HL-60 (cell line): ENCODE measurements at regions not wholly inside any gene's neighbourhood (a gene's known extent, or its start where the extent isn't known, plus 50 kb on each side); places are given as distances from the start of the nearest gene placed in this dataset.
A peak's percentile ranks its signal among the peaks of the same experiment; 100 is the strongest.
"Not testable (repeated sequence)": the region's sequence is repeated elsewhere in the genome, so short reads cannot be mapped to it uniquely, and the experiment has no call there.

Source experiments
- DNase-seq, 2 experiments: peaks; one replicate each; pipeline ENCODE4 v3.0.0-alpha.2; 2010 to 2020; ENCODE audit warnings: low read depth in 1 of 2, low spot score in 1 of 2
- H3K27ac ChIP-seq: fragments of 250-450 bp; sonication (Bioruptor Pico); replicated peaks from 2 replicates; pipeline ENCODE4 v1.5.1; 2020; ENCODE audit warnings: mild to moderate bottlenecking, moderate library complexity
- H3K27me3 ChIP-seq: fragments of 250-450 bp; sonication (Bioruptor Pico); 2 replicates; pipeline ENCODE4 v1.5.1; 2021; ENCODE audit warnings: mild to moderate bottlenecking, moderate library complexity; ENCODE audit not compliant: insufficient read depth, poor library complexity, severe bottlenecking
- H3K4me3 ChIP-seq: replicated peaks from 2 replicates; pipeline ENCODE4 v1.5.1; 2011; ENCODE audit warnings: mild to moderate bottlenecking, control low read depth, low read length; ENCODE audit not compliant: insufficient read depth
- GABPA ChIP-seq: IDR thresholded peaks from 2 replicates; pipeline ENCODE4 v1.6.1; 2012; ENCODE audit warnings: low read depth
- POLR2AphosphoS5 ChIP-seq: IDR thresholded peaks from 2 replicates; pipeline ENCODE4 v1.6.1; 2012; ENCODE audit warnings: low read depth
- SPI1 ChIP-seq: IDR thresholded peaks from 2 replicates; pipeline ENCODE4 v1.6.1; 2012; ENCODE audit warnings: low read depth, mild to moderate bottlenecking, borderline replicate concordance
- TF ChIP-seq, protein P1 (sequence below): IDR thresholded peaks from one replicate; pipeline ENCODE4 v1.5.1; 2011; ENCODE audit warnings: low read length, control low read depth, inconsistent platforms; ENCODE audit not compliant: insufficient read depth
- TF ChIP-seq, protein P2 (sequence below): IDR thresholded peaks from 2 replicates; pipeline ENCODE4 v1.6.1; 2012; ENCODE audit warnings: low read depth; ENCODE audit not compliant: insufficient replicate concordance

DNA sequence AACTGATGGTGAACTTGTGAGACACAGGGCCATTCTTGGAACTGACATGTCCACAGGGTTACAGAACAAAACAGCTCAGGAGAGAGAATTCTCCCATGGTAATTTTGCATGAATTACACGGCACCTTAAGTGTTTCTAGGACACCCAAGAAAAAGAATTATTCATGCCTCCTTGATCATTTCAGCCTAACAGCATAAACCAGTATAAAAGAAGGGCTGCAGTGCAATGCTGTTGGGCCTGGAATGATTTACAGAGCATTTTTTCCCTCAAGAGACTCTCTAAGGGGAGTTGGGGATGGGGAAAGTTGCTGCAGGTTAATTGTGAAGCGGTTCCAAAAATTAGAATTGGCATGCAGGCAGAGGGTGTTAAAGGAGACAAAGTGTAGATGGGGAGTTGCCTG, 136.4 kb upstream of the FBXL7 start:
- Histone ChIP-seq H3K27ac (no peak overlapping the region), H3K4me3 (no peak overlapping the region), H3K27me3 (no peaks in the 10 kb centered on the region)
- no peak for DNase-seq
- TF ChIP-seq, protein P1, sequence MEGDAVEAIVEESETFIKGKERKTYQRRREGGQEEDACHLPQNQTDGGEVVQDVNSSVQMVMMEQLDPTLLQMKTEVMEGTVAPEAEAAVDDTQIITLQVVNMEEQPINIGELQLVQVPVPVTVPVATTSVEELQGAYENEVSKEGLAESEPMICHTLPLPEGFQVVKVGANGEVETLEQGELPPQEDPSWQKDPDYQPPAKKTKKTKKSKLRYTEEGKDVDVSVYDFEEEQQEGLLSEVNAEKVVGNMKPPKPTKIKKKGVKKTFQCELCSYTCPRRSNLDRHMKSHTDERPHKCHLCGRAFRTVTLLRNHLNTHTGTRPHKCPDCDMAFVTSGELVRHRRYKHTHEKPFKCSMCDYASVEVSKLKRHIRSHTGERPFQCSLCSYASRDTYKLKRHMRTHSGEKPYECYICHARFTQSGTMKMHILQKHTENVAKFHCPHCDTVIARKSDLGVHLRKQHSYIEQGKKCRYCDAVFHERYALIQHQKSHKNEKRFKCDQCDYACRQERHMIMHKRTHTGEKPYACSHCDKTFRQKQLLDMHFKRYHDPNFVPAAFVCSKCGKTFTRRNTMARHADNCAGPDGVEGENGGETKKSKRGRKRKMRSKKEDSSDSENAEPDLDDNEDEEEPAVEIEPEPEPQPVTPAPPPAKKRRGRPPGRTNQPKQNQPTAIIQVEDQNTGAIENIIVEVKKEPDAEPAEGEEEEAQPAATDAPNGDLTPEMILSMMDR, result no peak
- TF ChIP-seq POLR2AphosphoS5 (no peak), SPI1 (no peak), GABPA (no peak)
- TF ChIP-seq, protein P2, sequence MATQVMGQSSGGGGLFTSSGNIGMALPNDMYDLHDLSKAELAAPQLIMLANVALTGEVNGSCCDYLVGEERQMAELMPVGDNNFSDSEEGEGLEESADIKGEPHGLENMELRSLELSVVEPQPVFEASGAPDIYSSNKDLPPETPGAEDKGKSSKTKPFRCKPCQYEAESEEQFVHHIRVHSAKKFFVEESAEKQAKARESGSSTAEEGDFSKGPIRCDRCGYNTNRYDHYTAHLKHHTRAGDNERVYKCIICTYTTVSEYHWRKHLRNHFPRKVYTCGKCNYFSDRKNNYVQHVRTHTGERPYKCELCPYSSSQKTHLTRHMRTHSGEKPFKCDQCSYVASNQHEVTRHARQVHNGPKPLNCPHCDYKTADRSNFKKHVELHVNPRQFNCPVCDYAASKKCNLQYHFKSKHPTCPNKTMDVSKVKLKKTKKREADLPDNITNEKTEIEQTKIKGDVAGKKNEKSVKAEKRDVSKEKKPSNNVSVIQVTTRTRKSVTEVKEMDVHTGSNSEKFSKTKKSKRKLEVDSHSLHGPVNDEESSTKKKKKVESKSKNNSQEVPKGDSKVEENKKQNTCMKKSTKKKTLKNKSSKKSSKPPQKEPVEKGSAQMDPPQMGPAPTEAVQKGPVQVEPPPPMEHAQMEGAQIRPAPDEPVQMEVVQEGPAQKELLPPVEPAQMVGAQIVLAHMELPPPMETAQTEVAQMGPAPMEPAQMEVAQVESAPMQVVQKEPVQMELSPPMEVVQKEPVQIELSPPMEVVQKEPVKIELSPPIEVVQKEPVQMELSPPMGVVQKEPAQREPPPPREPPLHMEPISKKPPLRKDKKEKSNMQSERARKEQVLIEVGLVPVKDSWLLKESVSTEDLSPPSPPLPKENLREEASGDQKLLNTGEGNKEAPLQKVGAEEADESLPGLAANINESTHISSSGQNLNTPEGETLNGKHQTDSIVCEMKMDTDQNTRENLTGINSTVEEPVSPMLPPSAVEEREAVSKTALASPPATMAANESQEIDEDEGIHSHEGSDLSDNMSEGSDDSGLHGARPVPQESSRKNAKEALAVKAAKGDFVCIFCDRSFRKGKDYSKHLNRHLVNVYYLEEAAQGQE, result no peak

DNA sequence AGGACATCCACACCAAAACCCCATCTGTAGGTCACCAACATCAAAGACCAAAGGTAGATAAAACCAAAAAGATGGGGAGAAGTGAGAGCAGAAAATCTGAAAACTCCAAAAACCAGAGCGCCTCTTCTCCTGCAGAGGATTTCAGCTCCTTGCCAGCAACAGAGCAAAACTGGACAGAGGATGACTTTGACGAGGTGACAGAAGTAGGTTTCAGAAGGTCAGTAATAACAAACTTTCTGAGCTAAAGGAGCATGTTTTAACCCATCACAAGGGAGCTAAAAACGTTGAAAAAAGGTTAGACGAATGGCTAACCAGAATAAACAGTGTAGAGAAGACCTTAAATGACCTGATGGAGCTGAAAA, 142.9 kb upstream of the FBXL7 start:
- H3K27me3 ChIP-seq, DNase-seq, H3K4me3 ChIP-seq, H3K27ac ChIP-seq: not testable (repeated sequence)

DNA sequence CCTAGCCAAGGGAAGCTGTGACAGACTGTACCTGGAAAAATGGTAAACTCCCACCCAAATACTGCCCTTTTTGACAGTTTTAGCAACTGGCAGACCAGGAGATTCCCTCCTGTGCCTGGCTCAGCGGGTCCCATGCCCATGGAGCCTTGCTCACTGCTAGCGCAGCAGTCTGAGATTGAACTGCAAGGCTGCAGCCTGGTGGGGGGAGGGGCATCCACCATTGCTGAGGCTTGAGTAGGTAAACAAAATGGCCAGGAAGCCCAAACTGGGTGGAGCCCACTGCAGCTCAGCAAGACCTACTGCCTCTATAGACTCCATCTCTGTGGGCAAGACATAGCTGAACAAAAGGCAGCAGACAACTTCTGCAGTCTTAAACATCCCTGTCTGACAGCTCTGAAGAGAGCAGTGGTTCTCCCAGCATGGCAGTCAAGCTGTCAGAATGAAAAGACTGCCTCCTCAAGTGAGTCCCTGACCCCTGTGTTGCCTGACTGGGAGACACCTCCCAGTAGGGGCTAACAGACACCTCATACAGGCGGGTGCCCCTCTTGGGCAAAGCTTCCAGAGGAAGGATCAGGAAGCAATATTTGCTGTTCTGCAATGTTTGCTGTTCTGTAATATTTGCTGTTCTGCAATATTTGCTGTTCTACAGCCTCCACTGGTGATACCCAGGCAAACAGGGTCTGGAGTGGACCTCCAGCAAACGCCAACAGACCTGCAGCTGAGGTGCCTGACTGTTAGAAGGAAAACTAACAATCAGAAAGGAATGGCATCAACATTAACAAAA, 143.5 kb upstream of the FBXL7 start:
- H3K27ac ChIP-seq, result not testable (repeated sequence)

DNA sequence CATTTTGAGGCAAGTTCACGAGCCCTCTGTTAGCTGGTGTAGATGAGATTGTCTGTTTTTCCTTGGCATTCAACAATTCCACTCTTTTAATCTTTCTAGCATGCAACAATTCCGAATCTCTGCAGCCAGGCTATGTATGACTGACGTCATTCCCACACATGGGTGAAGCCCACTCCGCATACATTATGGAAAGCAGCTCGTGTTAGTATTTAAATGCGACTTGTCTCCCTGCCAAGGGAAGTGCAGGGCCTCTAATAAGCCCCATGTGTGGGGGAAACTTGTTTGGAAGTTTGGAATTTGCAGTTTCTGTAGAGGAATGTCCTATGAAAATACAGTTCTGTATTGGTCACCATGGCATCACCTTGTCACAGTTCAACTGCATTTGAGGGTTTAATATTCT, 146.0 kb upstream of the FBXL7 start:
- no peak for DNase-seq
- H3K4me3 ChIP-seq, result no peak overlapping the region
- TF ChIP-seq, protein P2, result no peak
- no peaks in the 10 kb centered on the region for H3K27me3 ChIP-seq
- no peak overlapping the region for H3K27ac ChIP-seq

More for the DNA sequence above, 143.5 kb upstream of the FBXL7 start:
- H3K27me3 ChIP-seq, DNase-seq, H3K4me3 ChIP-seq: not testable (repeated sequence)

DNA sequence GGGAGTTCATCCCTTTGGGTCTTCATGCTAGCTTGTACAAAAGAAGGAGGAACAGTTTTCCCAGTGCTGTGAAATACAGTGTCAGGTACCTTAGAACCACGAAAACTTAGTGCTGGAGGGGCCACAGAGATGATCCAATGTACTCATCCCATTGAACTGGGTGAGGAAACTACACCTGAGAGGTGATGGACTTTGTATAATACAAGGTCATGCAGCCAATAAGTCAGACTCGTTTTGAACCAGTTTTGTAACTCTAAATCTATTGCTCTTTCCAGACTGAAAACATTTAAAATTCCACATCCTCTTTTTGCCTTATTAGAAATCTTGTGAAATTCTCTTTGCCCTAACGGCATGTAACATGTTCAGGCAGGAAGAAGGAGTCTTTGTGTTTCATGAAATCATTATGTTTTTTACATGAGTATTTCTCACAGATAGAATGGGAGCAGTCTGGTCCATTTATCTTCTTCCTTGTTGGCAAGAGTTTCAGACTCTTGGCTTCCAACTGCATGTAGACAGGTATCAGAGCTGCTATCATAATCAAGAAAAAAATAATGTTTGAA, 146.8 kb upstream of the FBXL7 start:
- no peak overlapping the region for H3K4me3 ChIP-seq
- DNase-seq, result no peak
- TF ChIP-seq GABPA (no peak), SPI1 (peak; percentile 30; the same call in 1 of the 2 replicates)
- H3K27ac ChIP-seq, result no peak overlapping the region
- H3K27me3 ChIP-seq, result no peaks in the 10 kb centered on the region

DNA sequence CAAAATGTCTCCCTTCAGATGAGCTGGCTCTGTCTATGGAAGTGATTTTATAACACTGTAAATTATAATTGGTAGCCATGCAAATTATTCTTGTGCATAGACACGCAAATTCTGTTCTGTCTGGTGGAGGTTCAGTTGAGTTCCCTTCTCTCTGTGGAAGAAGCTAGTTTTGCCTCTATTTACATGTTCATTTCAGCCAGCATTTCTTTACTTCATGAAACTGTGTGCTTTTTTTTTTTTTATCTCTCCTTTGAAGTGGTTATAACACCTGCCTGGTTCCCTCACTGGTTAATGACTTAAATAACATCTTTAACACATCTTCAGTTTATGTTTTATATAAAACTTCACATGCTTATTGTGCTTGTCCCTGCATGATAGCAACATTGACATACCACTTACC, 149.4 kb upstream of the FBXL7 start:
- no peak for DNase-seq
- H3K27me3 ChIP-seq, result no peaks in the 10 kb centered on the region
- TF ChIP-seq SPI1, result no peak
- TF ChIP-seq GABPA, result no peak
- TF ChIP-seq, protein P2, result no peak
- TF ChIP-seq, protein P1, result no peak
- no peak for TF ChIP-seq POLR2AphosphoS5
- no peak overlapping the region for H3K4me3 ChIP-seq
- no peak overlapping the region for H3K27ac ChIP-seq
